ENCODE measurements at regions not wholly inside any gene's neighbourhood (a gene's known extent, or its start where the extent isn't known, plus 50 kb on each side); places are given as distances from the start of the nearest gene placed in this dataset.

DNA sequence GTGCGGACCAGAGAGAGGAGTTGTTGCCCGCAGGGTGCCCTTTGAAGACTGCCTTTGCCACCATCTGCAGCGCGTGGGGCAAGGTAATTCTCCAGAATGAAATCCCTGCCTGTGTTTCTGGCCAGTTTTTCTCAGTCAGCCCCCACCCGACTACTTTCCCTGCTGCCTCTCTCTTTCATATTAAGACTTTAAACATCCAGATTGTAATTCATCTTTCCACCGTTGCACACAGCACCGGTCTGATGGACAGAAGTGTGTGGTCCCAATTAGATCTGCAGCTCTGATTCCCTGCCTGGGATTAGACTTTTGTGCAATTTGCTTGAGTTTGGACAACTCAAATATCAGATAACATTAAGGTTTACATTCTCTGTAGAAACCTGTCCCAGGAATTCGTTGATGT, 489.0 kb downstream of the QKI start:
- Histone ChIP-seq H3K4me1 (replicated peaks) (no peaks in the 10 kb centered on the region), H3K4me3 (no peak overlapping the region), H3K27ac (no peak overlapping the region), H3K36me3 (no peaks in the 10 kb centered on the region), H3K27me3 (replicated peaks; ENCODE audit: insufficient read depth) (no peaks in the 10 kb centered on the region), H3K9me3 (no peaks in the 10 kb centered on the region)
- WGBS: 50% methylated on average over 8 of the region's 8 CpGs
- intact Hi-C loops (cut with DNase I): no loop called here
- TF ChIP-seq POLR2A (IDR thresholded peaks at IDR 0.05) (no peak), POLR2AphosphoS5 (IDR thresholded peaks at IDR 0.05) (no peak)
- TF ChIP-seq, protein P1, sequence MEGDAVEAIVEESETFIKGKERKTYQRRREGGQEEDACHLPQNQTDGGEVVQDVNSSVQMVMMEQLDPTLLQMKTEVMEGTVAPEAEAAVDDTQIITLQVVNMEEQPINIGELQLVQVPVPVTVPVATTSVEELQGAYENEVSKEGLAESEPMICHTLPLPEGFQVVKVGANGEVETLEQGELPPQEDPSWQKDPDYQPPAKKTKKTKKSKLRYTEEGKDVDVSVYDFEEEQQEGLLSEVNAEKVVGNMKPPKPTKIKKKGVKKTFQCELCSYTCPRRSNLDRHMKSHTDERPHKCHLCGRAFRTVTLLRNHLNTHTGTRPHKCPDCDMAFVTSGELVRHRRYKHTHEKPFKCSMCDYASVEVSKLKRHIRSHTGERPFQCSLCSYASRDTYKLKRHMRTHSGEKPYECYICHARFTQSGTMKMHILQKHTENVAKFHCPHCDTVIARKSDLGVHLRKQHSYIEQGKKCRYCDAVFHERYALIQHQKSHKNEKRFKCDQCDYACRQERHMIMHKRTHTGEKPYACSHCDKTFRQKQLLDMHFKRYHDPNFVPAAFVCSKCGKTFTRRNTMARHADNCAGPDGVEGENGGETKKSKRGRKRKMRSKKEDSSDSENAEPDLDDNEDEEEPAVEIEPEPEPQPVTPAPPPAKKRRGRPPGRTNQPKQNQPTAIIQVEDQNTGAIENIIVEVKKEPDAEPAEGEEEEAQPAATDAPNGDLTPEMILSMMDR (IDR thresholded peaks at IDR 0.05): no peak
- no peak for DNase-seq (ENCODE audit: low spot score)

DNA sequence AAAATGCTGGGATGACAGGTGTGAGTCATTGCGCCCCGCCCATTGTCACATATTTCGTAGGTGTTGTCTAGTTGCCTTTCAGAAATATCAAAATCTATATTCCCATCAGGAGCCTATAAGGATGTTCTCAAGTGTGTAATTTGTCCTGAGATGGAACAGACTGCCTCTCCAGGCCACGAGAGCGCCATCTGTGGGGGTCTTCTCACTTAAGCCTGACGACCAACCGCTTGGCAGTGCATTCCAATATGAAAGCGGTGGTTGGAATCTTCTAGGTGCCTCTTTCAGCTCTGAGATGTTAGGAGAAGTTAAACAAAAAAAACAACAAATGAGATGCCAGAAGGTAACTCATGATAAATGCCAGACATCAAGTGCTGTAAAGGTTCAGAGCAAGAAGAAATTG, 488.5 kb downstream of the QKI start:
- Histone ChIP-seq H3K9me3 (no peaks in the 10 kb centered on the region), H3K36me3 (no peaks in the 10 kb centered on the region), H3K4me3 (no peak overlapping the region), H3K4me1 (replicated peaks) (no peaks in the 10 kb centered on the region), H3K27ac (no peak overlapping the region), H3K27me3 (replicated peaks; ENCODE audit: insufficient read depth) (no peaks in the 10 kb centered on the region)
- DNase-seq (ENCODE audit: low spot score): no peak
- WGBS: 95% methylated on average over 8 of the region's 8 CpGs
- intact Hi-C loops (cut with DNase I): no loop called here
- no peak for TF ChIP-seq POLR2AphosphoS5 (IDR thresholded peaks at IDR 0.05)

DNA sequence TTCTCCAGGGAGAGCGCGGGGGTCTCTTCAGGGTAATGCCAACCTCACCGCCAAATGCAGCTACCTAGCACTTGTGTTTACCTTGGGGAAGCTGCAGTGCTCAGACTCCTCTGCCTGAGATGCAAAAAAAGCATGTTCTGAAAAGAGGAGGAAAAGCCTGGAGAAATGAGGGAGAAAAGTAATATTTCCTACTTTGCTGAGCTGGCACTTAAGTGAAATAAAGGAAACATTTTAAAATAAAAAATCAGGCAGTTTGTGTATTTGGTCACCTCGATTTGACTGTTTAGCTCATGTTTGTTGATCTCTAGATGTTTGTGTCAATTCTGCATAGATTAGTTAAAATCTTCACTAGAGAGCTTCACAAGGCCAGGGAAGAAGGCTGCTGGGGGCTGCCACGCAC, 487.2 kb downstream of the QKI start:
- intact Hi-C loops (cut with DNase I): no loop called here
- TF ChIP-seq POLR2AphosphoS5 (IDR thresholded peaks at IDR 0.05) (no peak), POLR2A (IDR thresholded peaks at IDR 0.05) (no peak)
- TF ChIP-seq, protein P1 (IDR thresholded peaks at IDR 0.05): no peak
- Histone ChIP-seq H3K4me1 (replicated peaks) (no peaks in the 10 kb centered on the region), H3K27me3 (replicated peaks; ENCODE audit: insufficient read depth) (no peaks in the 10 kb centered on the region), H3K27ac (no peak overlapping the region), H3K9me3 (no peaks in the 10 kb centered on the region), H3K36me3 (no peaks in the 10 kb centered on the region), H3K4me3 (no peak overlapping the region)
- 95% methylated on average over 5 of the region's 5 CpGs for WGBS
- DNase-seq (ENCODE audit: low spot score): no peak

DNA sequence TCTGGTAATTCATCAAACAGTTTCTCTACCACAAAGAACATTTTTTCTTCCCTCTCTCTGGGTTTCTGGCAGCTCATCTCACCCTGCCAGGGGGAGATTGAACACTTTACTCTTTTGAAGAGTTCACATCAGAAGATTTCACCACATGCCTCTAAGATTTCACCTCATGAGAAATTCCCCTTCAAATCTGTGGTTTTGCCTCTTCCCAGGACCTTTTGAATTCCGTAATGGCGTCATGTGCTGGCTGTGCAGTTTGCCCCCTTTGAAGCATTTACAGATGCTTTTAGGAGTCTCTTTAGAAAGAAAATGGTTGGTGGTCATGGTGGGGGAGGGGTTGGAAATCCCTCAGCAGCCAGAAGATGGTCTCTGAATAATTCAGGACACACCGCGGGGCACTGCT, 486.1 kb downstream of the QKI start:
- no peaks in the 10 kb centered on the region for H3K9me3 ChIP-seq
- TF ChIP-seq, protein P1 (IDR thresholded peaks at IDR 0.05): no peak
- no peak for DNase-seq (ENCODE audit: low spot score)
- H3K36me3 ChIP-seq: no peaks in the 10 kb centered on the region
- H3K27me3 ChIP-seq (replicated peaks; ENCODE audit: insufficient read depth): no peaks in the 10 kb centered on the region
- intact Hi-C loops (cut with DNase I): no loop called here
- H3K4me1 ChIP-seq (replicated peaks): no peaks in the 10 kb centered on the region
- 92% methylated on average over 4 of the region's 4 CpGs for WGBS
- H3K27ac ChIP-seq: no peak overlapping the region
- H3K4me3 ChIP-seq: no peak overlapping the region

DNA sequence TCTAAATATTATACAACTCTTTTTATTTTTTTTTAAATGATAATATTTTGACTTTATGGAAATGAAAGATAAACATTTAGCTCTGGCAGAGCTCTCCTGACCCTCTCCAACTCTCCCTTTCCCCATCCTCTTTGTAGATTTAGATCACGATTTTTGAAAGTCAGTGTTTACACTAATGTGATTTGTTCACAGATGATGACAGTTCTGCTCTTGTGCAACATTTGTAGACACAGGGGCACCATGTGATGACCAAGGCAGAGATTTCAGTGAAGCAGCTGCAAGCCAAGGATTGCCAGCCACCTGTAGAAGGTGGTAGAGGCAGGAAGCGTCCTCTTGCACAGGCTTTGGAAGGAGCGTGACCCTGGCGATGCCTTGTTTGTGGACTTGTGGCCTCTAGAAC, 483.2 kb downstream of the QKI start:
- 81% methylated on average over 4 of the region's 4 CpGs for WGBS
- Histone ChIP-seq H3K4me3 (no peak overlapping the region), H3K27ac (no peak overlapping the region), H3K36me3 (no peaks in the 10 kb centered on the region), H3K4me1 (replicated peaks) (no peaks in the 10 kb centered on the region), H3K9me3 (no peaks in the 10 kb centered on the region), H3K27me3 (replicated peaks; ENCODE audit: insufficient read depth) (no peaks in the 10 kb centered on the region)
- no peak for TF ChIP-seq POLR2AphosphoS5 (IDR thresholded peaks at IDR 0.05)
- TF ChIP-seq POLR2A (IDR thresholded peaks at IDR 0.05): no peak
- TF ChIP-seq, protein P1 (IDR thresholded peaks at IDR 0.05): no peak
- DNase-seq (ENCODE audit: low spot score): no peak
- intact Hi-C loops (cut with DNase I): no loop called here
